ENCODE measurements at regions not wholly inside any gene's neighbourhood (a gene's known extent, or its start where the extent isn't known, plus 50 kb on each side); places are given as distances from the start of the nearest gene placed in this dataset.

DNA sequence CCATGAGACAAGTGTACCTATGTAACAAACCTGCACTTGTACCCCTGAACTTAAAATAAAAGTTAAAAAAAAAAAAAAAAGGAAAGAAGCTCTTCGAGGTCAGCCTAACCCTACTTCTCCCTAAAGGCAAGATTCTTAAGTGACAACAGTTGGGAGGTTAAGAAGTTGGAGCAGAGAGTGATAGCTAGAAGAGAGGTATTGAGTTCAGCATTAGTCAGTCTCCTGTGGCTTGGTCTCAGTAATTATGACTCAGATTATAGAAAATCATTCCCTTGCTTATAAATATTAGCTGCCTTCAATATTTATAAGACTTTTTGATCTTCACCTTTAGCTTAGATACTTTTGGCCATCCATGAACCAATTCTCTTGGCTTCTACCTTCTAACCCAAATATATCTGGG is 926.8 kb upstream of the SLC39A10 start (continued):
- TF ChIP-seq, protein P1, sequence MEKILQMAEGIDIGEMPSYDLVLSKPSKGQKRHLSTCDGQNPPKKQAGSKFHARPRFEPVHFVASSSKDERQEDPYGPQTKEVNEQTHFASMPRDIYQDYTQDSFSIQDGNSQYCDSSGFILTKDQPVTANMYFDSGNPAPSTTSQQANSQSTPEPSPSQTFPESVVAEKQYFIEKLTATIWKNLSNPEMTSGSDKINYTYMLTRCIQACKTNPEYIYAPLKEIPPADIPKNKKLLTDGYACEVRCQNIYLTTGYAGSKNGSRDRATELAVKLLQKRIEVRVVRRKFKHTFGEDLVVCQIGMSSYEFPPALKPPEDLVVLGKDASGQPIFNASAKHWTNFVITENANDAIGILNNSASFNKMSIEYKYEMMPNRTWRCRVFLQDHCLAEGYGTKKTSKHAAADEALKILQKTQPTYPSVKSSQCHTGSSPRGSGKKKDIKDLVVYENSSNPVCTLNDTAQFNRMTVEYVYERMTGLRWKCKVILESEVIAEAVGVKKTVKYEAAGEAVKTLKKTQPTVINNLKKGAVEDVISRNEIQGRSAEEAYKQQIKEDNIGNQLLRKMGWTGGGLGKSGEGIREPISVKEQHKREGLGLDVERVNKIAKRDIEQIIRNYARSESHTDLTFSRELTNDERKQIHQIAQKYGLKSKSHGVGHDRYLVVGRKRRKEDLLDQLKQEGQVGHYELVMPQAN (conservative IDR thresholded peaks at IDR 0.05), result no peak
- no peak for TF ChIP-seq MTA3 (IDR thresholded peaks at IDR 0.05; ENCODE audit: borderline replicate concordance, low read length)
- TF ChIP-seq PML (IDR thresholded peaks at IDR 0.05; ENCODE audit: low read length), result no peak
- no peak for TF ChIP-seq NFYA (IDR thresholded peaks at IDR 0.05; ENCODE audit: borderline replicate concordance, low read depth, low read length)
- TF ChIP-seq, protein P2, sequence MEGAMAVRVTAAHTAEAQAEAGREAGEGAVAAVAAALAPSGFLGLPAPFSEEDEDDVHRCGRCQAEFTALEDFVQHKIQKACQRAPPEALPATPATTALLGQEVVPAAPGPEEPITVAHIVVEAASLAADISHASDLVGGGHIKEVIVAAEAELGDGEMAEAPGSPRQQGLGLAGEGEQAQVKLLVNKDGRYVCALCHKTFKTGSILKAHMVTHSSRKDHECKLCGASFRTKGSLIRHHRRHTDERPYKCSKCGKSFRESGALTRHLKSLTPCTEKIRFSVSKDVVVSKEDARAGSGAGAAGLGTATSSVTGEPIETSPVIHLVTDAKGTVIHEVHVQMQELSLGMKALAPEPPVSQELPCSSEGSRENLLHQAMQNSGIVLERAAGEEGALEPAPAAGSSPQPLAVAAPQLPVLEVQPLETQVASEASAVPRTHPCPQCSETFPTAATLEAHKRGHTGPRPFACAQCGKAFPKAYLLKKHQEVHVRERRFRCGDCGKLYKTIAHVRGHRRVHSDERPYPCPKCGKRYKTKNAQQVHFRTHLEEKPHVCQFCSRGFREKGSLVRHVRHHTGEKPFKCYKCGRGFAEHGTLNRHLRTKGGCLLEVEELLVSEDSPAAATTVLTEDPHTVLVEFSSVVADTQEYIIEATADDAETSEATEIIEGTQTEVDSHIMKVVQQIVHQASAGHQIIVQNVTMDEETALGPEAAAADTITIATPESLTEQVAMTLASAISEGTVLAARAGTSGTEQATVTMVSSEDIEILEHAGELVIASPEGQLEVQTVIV (IDR thresholded peaks at IDR 0.05; ENCODE audit: borderline replicate concordance, partially characterized antibody), result no peak

DNA sequence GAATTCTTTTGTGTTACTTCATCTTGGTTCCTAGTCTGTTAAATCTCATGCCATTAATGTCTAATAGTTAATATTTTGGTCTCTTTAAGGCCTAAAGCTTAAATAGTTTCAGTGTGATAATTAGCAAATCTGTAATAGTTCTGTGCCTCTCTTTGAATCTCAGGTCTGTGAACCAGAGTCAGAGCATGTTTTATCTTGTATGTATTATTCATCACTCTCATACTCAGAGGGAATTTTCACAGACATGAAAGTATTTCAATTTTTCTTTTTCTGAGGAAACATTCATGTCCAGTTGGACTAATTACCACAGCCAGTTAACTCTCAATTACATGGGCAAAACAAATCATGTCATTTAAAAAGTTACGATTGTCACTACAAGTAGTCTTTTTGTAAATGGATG is 931.9 kb upstream of the SLC39A10 start:
- peak; percentile 41; the same call in 1 of the 3 replicates for ATAC-seq
- CTCF ChIA-PET, result no interaction called here
- no peak overlapping the region for H3K4me3 ChIP-seq
- no peaks in the 10 kb centered on the region for H3K9me3 ChIP-seq (replicated peaks; ENCODE audit: control insufficient read depth, insufficient read depth, low read length)
- no peaks in the 10 kb centered on the region for H3K4me1 ChIP-seq (ENCODE audit: control insufficient read depth, insufficient read depth, low read length)
- H3K9ac ChIP-seq (ENCODE audit: control insufficient read depth, insufficient read depth, low read length), result no peak overlapping the region
- H3K4me2 ChIP-seq (ENCODE audit: control insufficient read depth, insufficient read depth), result no peak overlapping the region
- POLR2A ChIA-PET, result no interaction called here
- DNase-seq (ENCODE audit: low read depth, low spot score), result no peak
- BruUV-seq (replicated peaks), result no TSS peak
- H3K27me3 ChIP-seq (replicated peaks in 1 of 2; ENCODE audit: control insufficient read depth in 2 of 2, insufficient read depth in 2 of 2, low read length in 1 of 2), result no peaks in the 10 kb centered on the region
- no peaks in the 10 kb centered on the region for H3K79me2 ChIP-seq (ENCODE audit: control insufficient read depth, insufficient read depth, low read length)
- SMC1A ChIA-PET (ENCODE audit: uncharacterized antibody, unreplicated experiment), result no interaction called here
- no peak overlapping the region for H2AFZ ChIP-seq (ENCODE audit: control insufficient read depth, low read depth, low read length)
- no peak for FAIRE-seq
- in situ Hi-C loops (cut with MboI), result no loop called here
- H3K27ac ChIP-seq (ENCODE audit: control insufficient read depth, insufficient read depth), result no peak overlapping the region
- RAD21 ChIA-PET (ENCODE audit: unreplicated experiment), result no interaction called here
- 86% methylated on average over 1 of the region's 1 CpG for WGBS (ENCODE audit: insufficient coverage, insufficient replicate concordance, low lambda C conversion rate, missing lambda C conversion rate)
- H4K20me1 ChIP-seq (ENCODE audit: control insufficient read depth, insufficient read depth), result no peaks in the 10 kb centered on the region
- intact Hi-C loops (cut with micrococcal nuclease; ENCODE audit: unreplicated experiment), result no loop called here
- no peak for TF ChIP-seq RAD21 (IDR thresholded peaks at IDR 0.05; ENCODE audit: insufficient read depth, low read depth, low read length)
- H3K36me3 ChIP-seq (ENCODE audit: control insufficient read depth in 2 of 2, insufficient read depth in 2 of 2, low read length in 1 of 2), result no peaks in the 10 kb centered on the region

All from GM12878 (cell line).